ENCODE measurements at regions not wholly inside any gene's neighbourhood (a gene's known extent, or its start where the extent isn't known, plus 50 kb on each side); places are given as distances from the start of the nearest gene placed in this dataset.

- no peak for DNase-seq
Measured at GRCh38 chr5:31137676-31138075, 55.8 kb upstream of the CDH6 start.

- no peak for DNase-seq
Measured at GRCh38 chr5:31135542-31135941, 57.9 kb upstream of the CDH6 start.

GRCh38 chr5:31133488-31133887, 60.0 kb upstream of the CDH6 start:
- no peak for DNase-seq

DNA sequence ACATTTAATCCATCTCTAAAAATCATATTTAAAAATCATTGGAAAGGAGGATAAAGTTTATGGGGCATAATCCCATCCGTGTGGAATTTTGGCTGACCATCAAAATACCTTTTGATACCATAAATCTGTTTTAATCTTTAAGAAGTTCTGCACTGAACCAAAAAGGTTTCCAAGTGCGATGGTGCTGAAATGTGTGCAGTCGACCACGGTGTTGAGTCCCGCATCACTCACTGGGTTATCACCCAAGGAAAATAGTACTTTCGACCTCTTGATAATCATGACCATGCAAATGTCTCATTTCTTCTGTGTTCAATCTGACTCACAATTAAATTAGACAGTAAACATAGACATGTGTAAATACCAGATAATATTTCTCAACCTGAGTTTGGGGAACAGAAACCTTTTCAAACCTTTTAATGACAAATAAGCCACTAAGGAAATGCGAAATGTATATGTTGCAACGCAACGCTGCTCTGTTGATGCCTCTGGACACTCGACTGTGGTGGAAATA, 62.0 kb upstream of the CDH6 start:
- DNase-seq: no peak

- no peak for DNase-seq
Measured at GRCh38 chr5:31130676-31131075, 62.8 kb upstream of the CDH6 start.

GRCh38 chr5:31124651-31125305, 68.7 kb upstream of the CDH6 start:
- no peak for DNase-seq

- DNase-seq: no peak
Measured at GRCh38 chr5:31124026-31124425, 69.5 kb upstream of the CDH6 start.

GRCh38 chr5:31122998-31123951, 70.2 kb upstream of the CDH6 start:
- DNase-seq: no peak

GRCh38 chr5:31121224-31121623, 72.3 kb upstream of the CDH6 start:
- no peak for DNase-seq

DNA sequence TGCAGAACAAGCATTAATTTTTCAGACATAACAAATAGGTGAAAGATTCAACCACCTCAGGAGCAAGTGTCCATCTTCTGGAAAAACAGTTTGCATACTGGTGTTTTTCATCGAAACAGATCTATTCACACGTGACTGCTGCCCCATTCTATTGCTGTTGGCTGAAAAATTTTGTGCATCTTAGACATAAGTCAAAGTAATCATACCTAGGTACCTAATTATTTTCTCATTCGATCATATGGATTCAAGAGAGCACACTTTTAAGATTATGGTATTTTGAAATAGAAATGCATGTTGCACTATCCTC, 72.9 kb upstream of the CDH6 start:
- no peak for DNase-seq

DNA sequence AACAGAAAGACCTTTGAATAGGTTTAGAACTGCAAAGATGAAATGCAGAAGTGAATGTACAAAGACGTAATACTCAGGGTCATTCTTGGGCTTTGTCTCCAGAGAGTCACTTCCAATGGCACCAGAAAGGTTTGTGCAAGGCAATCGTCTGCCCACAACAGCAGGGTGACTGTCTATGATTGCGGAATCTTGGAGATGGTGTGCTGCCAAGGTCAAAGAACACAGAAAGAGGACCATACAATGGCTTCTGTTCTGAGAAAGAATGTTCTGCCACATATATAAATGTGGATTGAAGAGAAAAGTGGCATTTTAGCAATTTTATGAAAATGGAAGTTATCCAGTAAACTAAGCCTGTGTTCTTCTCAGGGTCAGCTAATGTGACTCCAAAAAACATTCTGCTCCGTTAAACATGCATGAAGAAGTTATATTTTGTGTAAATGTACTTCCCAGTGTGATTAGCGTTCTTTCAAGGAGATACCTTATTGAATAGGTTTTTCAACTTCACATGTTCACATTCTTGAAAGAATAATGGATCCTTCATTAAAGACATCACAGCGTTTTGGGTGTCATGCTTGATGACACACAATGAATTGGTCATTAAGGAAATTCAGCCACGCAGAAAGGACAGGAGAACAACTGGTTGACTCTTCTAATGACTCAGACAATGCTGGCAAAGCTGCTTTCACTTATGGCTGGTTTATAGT, 73.4 kb upstream of the CDH6 start:
- no peak for DNase-seq

- no peak for DNase-seq
Measured at GRCh38 chr5:31116466-31117031, 76.9 kb upstream of the CDH6 start.

GRCh38 chr5:31114817-31115216, 78.7 kb upstream of the CDH6 start:
- no peak for DNase-seq

DNA sequence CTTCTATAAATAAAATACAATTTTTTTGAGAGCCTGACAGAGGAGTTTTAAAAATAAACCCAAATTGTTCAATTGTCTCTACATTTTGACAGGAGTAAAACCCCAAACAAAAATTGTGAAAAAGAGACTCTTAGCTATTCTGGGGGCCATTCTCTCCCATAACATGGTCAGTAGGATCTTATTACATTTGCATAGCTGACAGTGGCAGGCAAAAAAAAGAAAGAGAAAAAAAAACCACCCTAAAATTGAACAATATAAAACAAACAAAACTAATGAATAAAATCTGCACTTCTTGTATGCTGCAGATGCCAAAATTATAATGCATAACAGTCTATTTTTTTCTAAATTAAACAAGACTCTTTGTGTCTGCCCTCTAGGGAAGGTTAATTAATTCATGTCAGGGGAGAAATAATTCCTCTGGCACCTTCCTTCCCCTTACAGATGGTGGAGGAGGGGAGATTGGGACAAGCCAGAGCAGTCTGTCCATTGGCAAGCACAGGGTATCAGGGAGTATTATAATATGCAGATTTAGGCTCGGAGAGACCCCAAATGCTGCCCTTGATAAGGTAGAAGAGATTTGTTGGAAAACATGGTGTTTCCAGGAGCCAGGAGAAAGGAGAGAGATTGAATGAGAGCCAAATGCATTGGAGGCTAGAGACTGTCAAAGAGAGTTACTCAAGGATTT, 79.7 kb upstream of the CDH6 start:
- no peak for DNase-seq

- no peak for DNase-seq
Measured at GRCh38 chr5:31113101-31113500, 80.4 kb upstream of the CDH6 start.

DNA sequence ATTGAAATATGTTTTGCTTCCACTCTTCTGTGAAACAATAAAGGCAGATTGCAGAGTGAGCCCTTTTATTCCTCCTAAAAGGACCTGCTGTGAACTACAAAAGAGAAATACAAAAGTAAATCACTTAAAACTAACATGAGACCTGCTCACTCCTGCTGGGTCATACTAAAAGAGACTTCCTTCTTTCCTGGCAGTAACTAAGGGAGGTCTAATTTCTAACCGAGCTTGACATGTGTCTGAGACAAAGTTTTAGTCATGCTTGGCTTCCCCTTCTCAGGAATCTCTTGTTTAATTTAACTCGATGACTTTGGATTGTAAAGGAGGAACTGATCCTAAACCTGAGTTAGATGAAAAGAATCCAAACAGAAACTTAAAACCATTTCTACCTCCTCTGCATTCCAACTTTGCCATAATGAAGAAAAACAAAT, 86.4 kb upstream of the CDH6 start:
- DNase-seq: no peak

- DNase-seq: no peak
Measured at GRCh38 chr5:31106691-31107090, 86.8 kb upstream of the CDH6 start.

DNA sequence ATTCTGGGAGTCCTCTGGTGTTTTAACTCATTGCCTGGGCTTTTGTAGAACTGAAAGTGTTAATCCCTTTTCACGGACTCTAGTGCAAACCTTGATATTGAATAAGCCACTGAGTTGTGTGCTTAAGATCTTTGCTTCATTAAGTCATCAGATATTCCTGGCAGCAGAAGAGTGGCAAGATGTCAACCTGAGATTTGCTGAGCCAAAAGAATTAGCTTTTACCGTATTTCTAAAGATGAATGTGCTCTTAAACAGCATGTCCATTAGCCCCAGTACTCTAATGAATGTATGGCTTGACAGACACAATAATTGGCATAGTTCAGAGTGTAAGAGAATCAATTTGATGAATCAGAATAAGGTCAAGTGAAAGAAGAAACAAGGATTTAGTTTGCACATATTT, 87.2 kb upstream of the CDH6 start:
- no peak for DNase-seq

GRCh38 chr5:31104775-31105174, 88.7 kb upstream of the CDH6 start:
- DNase-seq: no peak

GRCh38 chr5:31100781-31101310, 92.6 kb upstream of the CDH6 start:
- DNase-seq: no peak

DNA sequence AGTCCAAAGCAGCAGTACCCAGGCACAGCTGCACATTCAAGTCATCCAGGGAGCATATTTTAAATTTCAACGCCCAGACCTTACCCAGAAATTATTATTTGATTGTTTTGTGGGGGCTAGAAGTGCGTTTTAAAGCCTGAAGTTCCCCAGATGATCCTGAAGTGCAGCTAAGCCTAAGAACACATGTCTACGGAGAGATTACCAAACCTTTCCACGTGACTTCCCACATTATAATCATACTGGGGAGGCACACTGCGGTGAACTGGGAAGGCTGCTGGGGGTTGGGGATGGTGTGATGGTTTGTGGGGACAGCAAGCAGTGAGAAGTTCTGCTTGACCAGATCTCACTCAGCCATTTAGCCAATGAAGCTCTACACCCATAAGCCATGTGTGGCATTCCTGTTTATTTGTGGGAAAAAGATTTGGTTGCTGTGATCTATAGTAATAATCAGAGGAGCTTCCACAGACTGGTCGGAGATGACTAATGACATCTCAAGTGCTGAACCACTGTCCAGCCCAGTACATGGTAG, 93.4 kb upstream of the CDH6 start:
- no peak for DNase-seq
